Fibroblast of mammary gland (primary cell): ENCODE measurements at regions not wholly inside any gene's neighbourhood (a gene's known extent, or its start where the extent isn't known, plus 50 kb on each side); places are given as distances from the start of the nearest gene placed in this dataset.

Experiments
- DNase-seq: peaks from one replicate; pipeline ENCODE4 v3.0.0-alpha.2; 2010; ENCODE audit warnings: low read depth
- H3K4me3 ChIP-seq: 2 replicates; pipeline ENCODE4 v1.5.1; 2011; ENCODE audit warnings: low read depth, mild to moderate bottlenecking, low read length, moderate library complexity; ENCODE audit not compliant: control insufficient read depth
- TF ChIP-seq, protein P1 (sequence below): conservative IDR thresholded peaks from 2 replicates; pipeline ENCODE4 v1.5.1; 2011; ENCODE audit warnings: low read depth, low read length, inconsistent platforms; ENCODE audit not compliant: control insufficient read depth, insufficient read depth

DNA sequence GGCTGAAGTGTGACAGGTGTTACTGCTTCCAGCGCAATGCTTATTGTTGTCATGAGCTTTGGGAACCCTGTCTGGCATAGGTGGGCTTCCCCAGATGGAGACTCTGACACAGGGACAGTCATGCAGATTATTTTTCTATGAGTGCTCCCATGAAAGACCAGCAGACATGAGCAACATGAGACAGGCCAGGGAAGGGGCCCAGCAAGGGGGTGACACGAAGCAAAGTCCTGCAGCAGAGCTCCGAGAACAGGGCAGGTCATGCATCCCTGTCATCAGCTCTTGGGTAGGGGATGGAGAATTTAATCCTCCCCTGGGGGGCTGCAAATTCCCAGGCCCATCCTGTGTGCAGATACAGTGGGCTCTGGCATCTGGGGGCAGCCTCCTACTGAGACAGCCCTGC, 77.4 kb downstream of the CTAGE1 start:
- TF ChIP-seq, protein P1, sequence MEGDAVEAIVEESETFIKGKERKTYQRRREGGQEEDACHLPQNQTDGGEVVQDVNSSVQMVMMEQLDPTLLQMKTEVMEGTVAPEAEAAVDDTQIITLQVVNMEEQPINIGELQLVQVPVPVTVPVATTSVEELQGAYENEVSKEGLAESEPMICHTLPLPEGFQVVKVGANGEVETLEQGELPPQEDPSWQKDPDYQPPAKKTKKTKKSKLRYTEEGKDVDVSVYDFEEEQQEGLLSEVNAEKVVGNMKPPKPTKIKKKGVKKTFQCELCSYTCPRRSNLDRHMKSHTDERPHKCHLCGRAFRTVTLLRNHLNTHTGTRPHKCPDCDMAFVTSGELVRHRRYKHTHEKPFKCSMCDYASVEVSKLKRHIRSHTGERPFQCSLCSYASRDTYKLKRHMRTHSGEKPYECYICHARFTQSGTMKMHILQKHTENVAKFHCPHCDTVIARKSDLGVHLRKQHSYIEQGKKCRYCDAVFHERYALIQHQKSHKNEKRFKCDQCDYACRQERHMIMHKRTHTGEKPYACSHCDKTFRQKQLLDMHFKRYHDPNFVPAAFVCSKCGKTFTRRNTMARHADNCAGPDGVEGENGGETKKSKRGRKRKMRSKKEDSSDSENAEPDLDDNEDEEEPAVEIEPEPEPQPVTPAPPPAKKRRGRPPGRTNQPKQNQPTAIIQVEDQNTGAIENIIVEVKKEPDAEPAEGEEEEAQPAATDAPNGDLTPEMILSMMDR = no peak
- H3K4me3 ChIP-seq = no peak overlapping the region
- no peak for DNase-seq

DNA sequence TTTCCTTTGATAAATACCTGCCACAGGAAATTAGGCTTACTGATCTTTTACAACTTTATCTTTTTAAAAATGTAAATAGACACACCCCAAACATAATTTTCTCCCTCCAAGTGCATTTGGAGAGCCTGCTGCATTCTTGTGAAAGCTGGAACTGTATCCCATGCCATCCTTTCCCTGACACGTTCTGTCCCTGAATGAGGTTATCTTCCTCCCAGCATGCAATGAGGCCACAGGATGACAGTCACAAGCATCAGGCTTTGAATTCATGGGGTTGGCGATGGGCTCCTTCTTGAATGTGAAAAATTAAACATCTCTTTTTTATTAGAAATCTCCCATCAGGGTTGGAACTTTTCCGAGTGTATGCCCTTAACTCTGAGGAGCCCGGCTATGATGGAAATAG, 77.8 kb downstream of the CTAGE1 start:
- no peak overlapping the region for H3K4me3 ChIP-seq
- no peak for DNase-seq
- TF ChIP-seq, protein P1 = no peak

DNA sequence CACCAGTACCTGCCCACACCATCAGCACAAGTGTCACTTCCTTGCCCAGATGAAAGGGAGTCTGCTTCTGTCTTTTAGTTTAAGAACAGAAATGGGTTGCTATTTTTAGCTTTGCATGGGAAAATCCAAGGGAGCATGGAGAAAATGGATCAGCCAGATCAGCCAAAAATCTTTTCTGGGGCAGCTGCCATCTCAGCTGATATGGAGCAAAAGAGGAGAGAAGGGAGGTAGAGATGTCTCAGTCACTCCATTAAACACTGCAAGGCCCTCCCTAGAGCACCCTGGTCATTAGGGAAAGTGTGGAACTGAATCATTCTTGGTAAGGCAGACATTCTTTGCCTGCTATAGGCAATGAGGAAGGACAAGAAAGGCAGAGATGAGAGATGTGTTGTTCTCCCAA, 79.9 kb downstream of the CTAGE1 start:
- DNase-seq = no peak
- TF ChIP-seq, protein P1 = no peak
- H3K4me3 ChIP-seq = no peak overlapping the region

DNA sequence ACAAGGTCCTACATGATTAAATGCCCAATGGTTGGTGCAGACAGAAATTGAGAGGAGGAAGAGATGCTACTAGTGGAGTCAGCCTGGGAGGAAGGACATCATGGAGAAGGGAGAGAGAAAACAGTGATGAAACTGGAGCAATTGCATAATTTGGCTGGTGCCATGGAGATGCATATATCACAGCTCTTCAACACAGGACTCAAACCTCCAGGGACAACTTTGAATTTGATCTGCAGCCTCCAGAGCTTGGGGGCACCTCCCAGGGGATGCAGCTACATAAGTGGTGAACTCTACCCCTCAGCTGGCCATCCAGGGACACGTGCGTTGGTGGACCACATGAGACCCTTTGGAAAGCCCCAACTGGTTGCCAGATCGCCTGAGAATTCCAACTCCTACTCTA, 80.4 kb downstream of the CTAGE1 start:
- DNase-seq = peak; percentile 83
- TF ChIP-seq, protein P1 = no peak
- no peak overlapping the region for H3K4me3 ChIP-seq

DNA sequence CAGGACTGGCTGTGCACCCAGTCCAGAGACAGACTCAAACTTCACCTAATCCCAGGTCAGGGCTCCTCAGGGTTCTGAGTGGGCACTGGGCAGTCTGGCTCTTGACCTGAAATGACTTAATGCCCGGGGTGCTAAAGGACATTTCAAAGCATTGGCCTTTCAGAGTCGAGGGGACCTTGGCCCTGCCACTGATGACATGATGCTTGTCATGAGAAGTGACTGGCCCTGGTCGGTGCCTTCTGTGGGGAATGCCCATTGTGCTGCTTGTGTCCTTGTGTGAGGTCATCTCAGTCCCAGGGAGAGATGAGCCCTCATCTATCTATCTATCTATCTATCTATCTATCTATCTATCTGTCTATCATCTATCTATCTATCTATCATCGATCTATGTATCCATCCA, 81.3 kb downstream of the CTAGE1 start:
- no peak for DNase-seq
- H3K4me3 ChIP-seq = no peak overlapping the region

DNA sequence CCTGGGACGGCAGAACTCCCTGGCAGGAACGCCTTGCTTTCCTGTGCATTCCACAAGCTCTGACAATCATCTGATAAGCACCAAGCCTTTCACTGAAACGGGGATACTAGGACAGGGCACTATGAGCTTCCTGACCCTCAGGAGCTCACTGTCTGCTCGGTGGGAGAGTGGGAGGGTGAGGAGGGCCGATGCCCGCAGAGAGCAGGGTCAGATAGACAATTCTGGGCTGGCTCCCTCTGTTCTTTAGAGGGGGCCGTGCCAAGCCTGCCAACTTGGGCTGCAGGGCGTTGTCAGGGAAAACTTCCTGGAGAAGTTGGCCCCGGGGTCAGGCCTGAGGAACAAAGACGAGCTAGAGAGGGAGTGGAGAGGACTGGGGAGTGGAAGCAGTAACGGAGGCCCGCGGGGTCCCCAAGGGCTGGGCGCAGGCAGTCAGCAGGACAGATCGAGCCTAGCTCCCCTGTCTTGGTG, 82.0 kb downstream of the CTAGE1 start:
- TF ChIP-seq, protein P1 = no peak
- no peak for DNase-seq

More for the DNA sequence above, 81.3 kb downstream of the CTAGE1 start:
- TF ChIP-seq, protein P1 = no peak

DNA sequence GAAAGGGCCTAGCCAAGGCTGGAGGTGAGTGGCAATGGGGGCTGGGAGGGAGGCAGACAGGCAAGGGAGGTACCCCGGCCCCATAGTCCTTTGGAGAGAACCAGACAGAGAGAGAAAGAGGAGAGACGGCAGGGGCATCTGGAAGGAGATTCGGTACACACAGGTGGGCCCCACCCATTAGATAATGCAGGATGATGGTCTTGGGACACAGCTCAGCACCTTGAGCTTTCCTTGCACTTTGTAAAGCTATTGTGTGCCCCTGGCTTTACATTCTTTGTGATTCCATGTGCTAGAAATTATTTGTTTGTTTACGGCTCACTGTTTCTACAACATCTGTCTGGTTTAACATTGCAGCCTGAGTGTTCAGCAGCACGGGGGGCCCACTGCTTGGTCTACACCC, 83.1 kb downstream of the CTAGE1 start:
- H3K4me3 ChIP-seq = no peak overlapping the region
- DNase-seq = no peak
- TF ChIP-seq, protein P1 = no peak

More for the DNA sequence above, 82.0 kb downstream of the CTAGE1 start:
- H3K4me3 ChIP-seq = no peak overlapping the region
